Peyer's patch (tissue), 4 donors: ENCODE measurements at regions not wholly inside any gene's neighbourhood (a gene's known extent, or its start where the extent isn't known, plus 50 kb on each side); places are given as distances from the start of the nearest gene placed in this dataset.
"Not testable (repeated sequence)": the region's sequence is repeated elsewhere in the genome, so short reads cannot be mapped to it uniquely, and the experiment has no call there.

Experiments
- POLR2A ChIP-seq, 2 donors: fragments of 450-650 bp; IDR thresholded peaks; one replicate each; pipeline ENCODE4 v1.5.1; 2017; ENCODE audit warnings: antibody characterized with exemption in 2 of 2, mild to moderate bottlenecking in 2 of 2, moderate library complexity in 2 of 2
- TF ChIP-seq, protein P1 (sequence below), 6 experiments: fragments of 450-650 bp in 4 of 6; fragments of 200-600 bp in 2 of 6; sonication (generic) in 1 of 6; IDR thresholded peaks; one replicate each; pipeline ENCODE4 v1.5.1; 2017 to 2019; ENCODE audit warnings: antibody characterized with exemption in 6 of 6, mild to moderate bottlenecking in 3 of 6, moderate library complexity in 1 of 6

DNA sequence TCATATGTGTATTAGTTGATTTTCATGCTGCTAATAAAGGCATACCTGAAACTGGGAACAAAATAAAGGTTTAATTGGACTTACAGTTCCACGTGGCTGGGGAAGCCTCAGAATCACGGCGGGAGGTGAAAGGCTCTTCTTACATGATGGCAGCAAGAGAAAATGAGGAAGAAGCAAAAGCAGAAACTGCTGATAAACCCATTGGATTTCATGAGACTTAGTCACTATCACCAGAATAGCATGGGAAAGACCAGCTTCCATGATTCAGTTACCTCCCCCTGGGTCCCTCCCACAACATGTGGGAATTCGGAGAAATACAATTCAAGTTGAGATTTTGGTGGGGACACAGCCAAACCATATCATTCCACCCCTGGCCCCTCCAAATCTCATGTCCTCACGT lies 633.4 kb downstream of the MID1IP1 start:
- TF ChIP-seq, protein P1, sequence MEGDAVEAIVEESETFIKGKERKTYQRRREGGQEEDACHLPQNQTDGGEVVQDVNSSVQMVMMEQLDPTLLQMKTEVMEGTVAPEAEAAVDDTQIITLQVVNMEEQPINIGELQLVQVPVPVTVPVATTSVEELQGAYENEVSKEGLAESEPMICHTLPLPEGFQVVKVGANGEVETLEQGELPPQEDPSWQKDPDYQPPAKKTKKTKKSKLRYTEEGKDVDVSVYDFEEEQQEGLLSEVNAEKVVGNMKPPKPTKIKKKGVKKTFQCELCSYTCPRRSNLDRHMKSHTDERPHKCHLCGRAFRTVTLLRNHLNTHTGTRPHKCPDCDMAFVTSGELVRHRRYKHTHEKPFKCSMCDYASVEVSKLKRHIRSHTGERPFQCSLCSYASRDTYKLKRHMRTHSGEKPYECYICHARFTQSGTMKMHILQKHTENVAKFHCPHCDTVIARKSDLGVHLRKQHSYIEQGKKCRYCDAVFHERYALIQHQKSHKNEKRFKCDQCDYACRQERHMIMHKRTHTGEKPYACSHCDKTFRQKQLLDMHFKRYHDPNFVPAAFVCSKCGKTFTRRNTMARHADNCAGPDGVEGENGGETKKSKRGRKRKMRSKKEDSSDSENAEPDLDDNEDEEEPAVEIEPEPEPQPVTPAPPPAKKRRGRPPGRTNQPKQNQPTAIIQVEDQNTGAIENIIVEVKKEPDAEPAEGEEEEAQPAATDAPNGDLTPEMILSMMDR (IDR thresholded peaks at IDR 0.05), result not testable (repeated sequence)
- not testable (repeated sequence) for TF ChIP-seq POLR2A (IDR thresholded peaks at IDR 0.05)
